Naive thymus-derived CD8-positive, alpha-beta T cell (primary cell): ENCODE measurements at regions not wholly inside any gene's neighbourhood (a gene's known extent, or its start where the extent isn't known, plus 50 kb on each side); places are given as distances from the start of the nearest gene placed in this dataset.

Experiments used
- ATAC-seq, 2 donors: fragments of 150-1000 bp; cut with Tn5 transposase in 1 of 2; sonication (Bioruptor Pico), chemical (Tn5 transposase) in 1 of 2; 1 replicate in 1 of 2; 2 replicates in 1 of 2; pipeline ENCODE4 v1.10.0; 2021; ENCODE audit warnings: mild to moderate bottlenecking in 2 of 2, moderate library complexity in 2 of 2
- POLR2A ChIA-PET: fragments of 350-600 bp; sonication (Branson Sonifier 250); formaldehyde crosslinking; loops from one replicate; lab custom pipeline; 2021; ENCODE audit warnings: antibody characterized with exemption; lab: Charles Lee
- DNase-seq, 10 donors: peaks; one replicate each; pipeline versions ENCODE4 v3.0.0 to v3.0.0-alpha.2; 2020 to 2022
- H3K27ac Mint-ChIP-seq, 10 donors: one replicate each; pipeline ENCODE4 v1.8.0; 2020 to 2022; ENCODE audit warnings: mild to moderate bottlenecking in 10 of 10, mixed read lengths in 10 of 10, moderate library complexity in 4 of 10, inconsistent platforms in 1 of 10
- H3K27me3 Mint-ChIP-seq, 5 donors: one replicate each; pipeline ENCODE4 v1.8.0; 2021 to 2022; ENCODE audit warnings: mixed read lengths in 5 of 5
- H3K36me3 Mint-ChIP-seq, 3 donors: one replicate each; pipeline ENCODE4 v1.8.0; 2020 to 2022; ENCODE audit warnings: mixed read lengths in 3 of 3, mild to moderate bottlenecking in 2 of 3, inconsistent platforms in 1 of 3
- H3K4me1 Mint-ChIP-seq, 4 donors: one replicate each; pipeline ENCODE4 v1.8.0; 2021 to 2022; ENCODE audit warnings: mixed read lengths in 4 of 4
- H3K4me3 Mint-ChIP-seq, 10 donors: one replicate each; pipeline ENCODE4 v1.8.0; 2020 to 2022; ENCODE audit warnings: mild to moderate bottlenecking in 10 of 10, mixed read lengths in 10 of 10, moderate library complexity in 6 of 10, inconsistent platforms in 1 of 10
- H3K9me3 Mint-ChIP-seq, 9 donors: one replicate each; pipeline ENCODE4 v1.8.0; 2020 to 2022; ENCODE audit warnings: mixed read lengths in 9 of 9, mild to moderate bottlenecking in 3 of 9, inconsistent platforms in 1 of 9, moderate library complexity in 1 of 9

GRCh38 chr18:24530630-24531111 is 70.2 kb downstream of the HRH4 start:
- ATAC-seq (no peak), DNase-seq (no peak)
- peaks cover 20 to 45% (median 28%) of the 10 kb centered on the region in 5 donors for H3K27me3 Mint-ChIP-seq
- H3K4me3 Mint-ChIP-seq, result no peak overlapping the region
- POLR2A ChIA-PET, result no interaction called here
- no peaks in the 10 kb centered on the region for H3K36me3 Mint-ChIP-seq
- peaks cover 0 to 10% (median 0%) of the 10 kb centered on the region in 9 donors for H3K9me3 Mint-ChIP-seq
- H3K27ac Mint-ChIP-seq, result no peak overlapping the region
- H3K4me1 Mint-ChIP-seq, result peaks cover 0 to 2% (median 0%) of the 10 kb centered on the region in 4 donors

GRCh38 chr18:24534271-24534670 is 73.8 kb downstream of the HRH4 start:
- peaks cover 16 to 36% (median 28%) of the 10 kb centered on the region in 5 donors for H3K27me3 Mint-ChIP-seq
- H3K27ac Mint-ChIP-seq, result no peak overlapping the region
- DNase-seq (no peak), ATAC-seq (no peak)
- H3K4me1 Mint-ChIP-seq, result peaks cover 0 to 2% (median 0%) of the 10 kb centered on the region in 4 donors
- POLR2A ChIA-PET, result no interaction called here
- H3K4me3 Mint-ChIP-seq, result no peak overlapping the region
- no peaks in the 10 kb centered on the region for H3K36me3 Mint-ChIP-seq
- peaks cover 0 to 10% (median 0%) of the 10 kb centered on the region in 9 donors for H3K9me3 Mint-ChIP-seq

GRCh38 chr18:24534737-24535136 is 74.3 kb downstream of the HRH4 start:
- Mint-ChIP-seq H3K36me3 (no peaks in the 10 kb centered on the region), H3K9me3 (peaks cover 0 to 10% (median 0%) of the 10 kb centered on the region in 9 donors), H3K4me3 (no peak overlapping the region), H3K27me3 (peaks cover 14 to 32% (median 26%) of the 10 kb centered on the region in 5 donors), H3K27ac (no peak overlapping the region), H3K4me1 (peaks cover 0 to 2% (median 0%) of the 10 kb centered on the region in 4 donors)
- POLR2A ChIA-PET, result no interaction called here
- DNase-seq (no peak), ATAC-seq (no peak)

- POLR2A ChIA-PET, result no interaction called here
- peaks cover 8 to 26% (median 20%) of the 10 kb centered on the region in 5 donors for H3K27me3 Mint-ChIP-seq
Observed at GRCh38 chr18:24535527-24536295, 75.3 kb downstream of the HRH4 start.

GRCh38 chr18:24536326-24536725 is 75.9 kb downstream of the HRH4 start:
- POLR2A ChIA-PET, result no interaction called here
- no peak overlapping the region for H3K4me3 Mint-ChIP-seq
- no peak for ATAC-seq

More at GRCh38 chr18:24535527-24536295, 75.3 kb downstream of the HRH4 start:
- no peak for ATAC-seq
- Mint-ChIP-seq H3K36me3 (no peaks in the 10 kb centered on the region), H3K27ac (no peak overlapping the region), H3K4me1 (no peaks in the 10 kb centered on the region), H3K9me3 (peaks cover 0 to 10% (median 0%) of the 10 kb centered on the region in 9 donors), H3K4me3 (no peak overlapping the region)
- no peak for DNase-seq

GRCh38 chr18:24536834-24537233 is 76.4 kb downstream of the HRH4 start:
- Mint-ChIP-seq H3K9me3 (peaks cover 0 to 10% (median 0%) of the 10 kb centered on the region in 9 donors), H3K4me3 (no peak overlapping the region), H3K27ac (no peak overlapping the region), H3K27me3 (peaks cover 5 to 21% (median 16%) of the 10 kb centered on the region in 5 donors), H3K36me3 (no peaks in the 10 kb centered on the region), H3K4me1 (no peaks in the 10 kb centered on the region)
- ATAC-seq (no peak), DNase-seq (no peak)
- POLR2A ChIA-PET, result no interaction called here

More at GRCh38 chr18:24536326-24536725, 75.9 kb downstream of the HRH4 start:
- Mint-ChIP-seq H3K27ac (no peak overlapping the region), H3K4me1 (no peaks in the 10 kb centered on the region), H3K36me3 (no peaks in the 10 kb centered on the region), H3K9me3 (peaks cover 0 to 10% (median 0%) of the 10 kb centered on the region in 9 donors), H3K27me3 (peaks cover 5 to 21% (median 18%) of the 10 kb centered on the region in 5 donors)
- no peak for DNase-seq

- Mint-ChIP-seq H3K27ac (no peak overlapping the region), H3K27me3 (peaks cover 0 to 15% (median 4%) of the 10 kb centered on the region in 5 donors), H3K4me3 (no peak overlapping the region), H3K36me3 (no peaks in the 10 kb centered on the region), H3K4me1 (no peaks in the 10 kb centered on the region), H3K9me3 (no peaks in the 10 kb centered on the region)
- POLR2A ChIA-PET, result no interaction called here
- no peak for DNase-seq
- ATAC-seq, result no peak
Observed at GRCh38 chr18:24538414-24539264, 78.2 kb downstream of the HRH4 start.

- Mint-ChIP-seq H3K27ac (no peak overlapping the region), H3K27me3 (peaks cover 0 to 15% (median 4%) of the 10 kb centered on the region in 5 donors), H3K4me1 (no peaks in the 10 kb centered on the region), H3K36me3 (no peaks in the 10 kb centered on the region), H3K9me3 (no peaks in the 10 kb centered on the region), H3K4me3 (no peak overlapping the region)
- ATAC-seq (no peak), DNase-seq (no peak)
- POLR2A ChIA-PET, result no interaction called here
Observed at GRCh38 chr18:24539866-24540617, 79.6 kb downstream of the HRH4 start.

- H3K27ac Mint-ChIP-seq, result no peak overlapping the region
- no peak for ATAC-seq
Observed at GRCh38 chr18:24540896-24541295, 80.5 kb downstream of the HRH4 start.

GRCh38 chr18:24543086-24543794 is 82.8 kb downstream of the HRH4 start:
- Mint-ChIP-seq H3K27me3 (peaks cover 0 to 13% (median 2%) of the 10 kb centered on the region in 5 donors), H3K4me3 (no peak overlapping the region), H3K4me1 (no peaks in the 10 kb centered on the region), H3K9me3 (no peaks in the 10 kb centered on the region), H3K27ac (no peak overlapping the region), H3K36me3 (no peaks in the 10 kb centered on the region)
- ATAC-seq (no peak), DNase-seq (no peak)
- POLR2A ChIA-PET, result no interaction called here

More at GRCh38 chr18:24540896-24541295, 80.5 kb downstream of the HRH4 start:
- H3K4me1 Mint-ChIP-seq, result no peaks in the 10 kb centered on the region
- no peaks in the 10 kb centered on the region for H3K9me3 Mint-ChIP-seq
- POLR2A ChIA-PET, result no interaction called here
- H3K27me3 Mint-ChIP-seq, result peaks cover 0 to 10% (median 4%) of the 10 kb centered on the region in 5 donors
- H3K4me3 Mint-ChIP-seq, result no peak overlapping the region
- no peak for DNase-seq
- H3K36me3 Mint-ChIP-seq, result no peaks in the 10 kb centered on the region

- POLR2A ChIA-PET, result no interaction called here
- Mint-ChIP-seq H3K4me1 (no peaks in the 10 kb centered on the region), H3K27me3 (peaks cover 0 to 13% (median 2%) of the 10 kb centered on the region in 5 donors), H3K9me3 (no peaks in the 10 kb centered on the region), H3K4me3 (no peak overlapping the region), H3K27ac (no peak overlapping the region), H3K36me3 (no peaks in the 10 kb centered on the region)
- DNase-seq, result no peak
- ATAC-seq, result no peak
Observed at GRCh38 chr18:24543795-24544498, 83.5 kb downstream of the HRH4 start.
